ENCODE measurements at regions not wholly inside any gene's neighbourhood (a gene's known extent, or its start where the extent isn't known, plus 50 kb on each side); places are given as distances from the start of the nearest gene placed in this dataset.

- TF ChIP-seq EZH2phosphoT487 (conservative IDR thresholded peaks at IDR 0.05; ENCODE audit: low read length) (no peak), CTCF (IDR thresholded peaks at IDR 0.05; ENCODE audit: insufficient read depth, low read length, poor library complexity, severe bottlenecking) (no peak)
- H2AFZ ChIP-seq (ENCODE audit: low read depth, low read length, severe bottlenecking): no peak overlapping the region
- no peaks in the 10 kb centered on the region for H3K27me3 ChIP-seq (ENCODE audit: low read length)
- H3K4me2 ChIP-seq (ENCODE audit: low read depth, low read length, poor library complexity, severe bottlenecking): no peak overlapping the region
- H3K9ac ChIP-seq (ENCODE audit: low read length): no peak overlapping the region
- no peak overlapping the region for H3K27ac ChIP-seq (ENCODE audit: low read depth, low read length)
- H3K9me3 ChIP-seq (ENCODE audit: insufficient read depth, low read length): no peaks in the 10 kb centered on the region
- H4K20me1 ChIP-seq (ENCODE audit: low read depth, low read length): no peaks in the 10 kb centered on the region
- no peaks in the 10 kb centered on the region for H3K36me3 ChIP-seq (ENCODE audit: low read length)
- no peak overlapping the region for H3K4me3 ChIP-seq (ENCODE audit: insufficient read depth, low read length, poor library complexity, severe bottlenecking)
- H3K79me2 ChIP-seq (ENCODE audit: insufficient read depth, low read length): no peaks in the 10 kb centered on the region
- no peaks in the 10 kb centered on the region for H3F3A ChIP-seq (ENCODE audit: insufficient read depth)
- H3K9me2 ChIP-seq (replicated peaks; ENCODE audit: insufficient read depth, low read length): no peaks in the 10 kb centered on the region
Observed at GRCh38 chr6:169993861-169994481, 242.5 kb downstream of the ERMARD start.

GRCh38 chr6:169991913-169992312 is 240.5 kb downstream of the ERMARD start:
- H4K20me1 ChIP-seq (ENCODE audit: low read depth, low read length): no peaks in the 10 kb centered on the region
- H2AFZ ChIP-seq (ENCODE audit: low read depth, low read length, severe bottlenecking): no peak overlapping the region
- H3K27me3 ChIP-seq (ENCODE audit: low read length): no peaks in the 10 kb centered on the region
- H3K9me2 ChIP-seq (replicated peaks; ENCODE audit: insufficient read depth, low read length): no peaks in the 10 kb centered on the region
- H3K9me3 ChIP-seq (ENCODE audit: insufficient read depth, low read length): no peaks in the 10 kb centered on the region
- H3K4me3 ChIP-seq (ENCODE audit: insufficient read depth, low read length, poor library complexity, severe bottlenecking): no peak overlapping the region
- TF ChIP-seq CTCF (IDR thresholded peaks at IDR 0.05; ENCODE audit: insufficient read depth, low read length, poor library complexity, severe bottlenecking) (no peak), EZH2phosphoT487 (conservative IDR thresholded peaks at IDR 0.05; ENCODE audit: low read length) (no peak)
- H3F3A ChIP-seq (ENCODE audit: insufficient read depth): no peaks in the 10 kb centered on the region
- no peak overlapping the region for H3K9ac ChIP-seq (ENCODE audit: low read length)
- H3K79me2 ChIP-seq (ENCODE audit: insufficient read depth, low read length): no peaks in the 10 kb centered on the region
- no peak overlapping the region for H3K4me2 ChIP-seq (ENCODE audit: low read depth, low read length, poor library complexity, severe bottlenecking)
- no peak overlapping the region for H3K27ac ChIP-seq (ENCODE audit: low read depth, low read length)
- no peaks in the 10 kb centered on the region for H3K36me3 ChIP-seq (ENCODE audit: low read length)

- TF ChIP-seq CTCF (IDR thresholded peaks at IDR 0.05; ENCODE audit: insufficient read depth, low read length, poor library complexity, severe bottlenecking) (no peak), EZH2phosphoT487 (conservative IDR thresholded peaks at IDR 0.05; ENCODE audit: low read length) (no peak)
- Histone ChIP-seq H3K9me2 (replicated peaks; ENCODE audit: insufficient read depth, low read length) (no peaks in the 10 kb centered on the region), H3K9ac (ENCODE audit: low read length) (no peak overlapping the region)
Observed at GRCh38 chr6:169991031-169991390, 239.6 kb downstream of the ERMARD start.

More at GRCh38 chr6:169991031-169991390, 239.6 kb downstream of the ERMARD start:
- Histone ChIP-seq H3K27ac (ENCODE audit: low read depth, low read length) (no peak overlapping the region), H3K36me3 (ENCODE audit: low read length) (no peaks in the 10 kb centered on the region), H3K9me3 (ENCODE audit: insufficient read depth, low read length) (no peaks in the 10 kb centered on the region), H3K27me3 (ENCODE audit: low read length) (no peaks in the 10 kb centered on the region), H3K4me3 (ENCODE audit: insufficient read depth, low read length, poor library complexity, severe bottlenecking) (no peak overlapping the region), H3K4me2 (ENCODE audit: low read depth, low read length, poor library complexity, severe bottlenecking) (no peak overlapping the region), H2AFZ (ENCODE audit: low read depth, low read length, severe bottlenecking) (no peak overlapping the region), H4K20me1 (ENCODE audit: low read depth, low read length) (no peaks in the 10 kb centered on the region), H3K79me2 (ENCODE audit: insufficient read depth, low read length) (no peaks in the 10 kb centered on the region), H3F3A (ENCODE audit: insufficient read depth) (no peaks in the 10 kb centered on the region)

Measured in SU-DHL-6 (cell line).